Keratinocyte (primary cell): ENCODE measurements at regions not wholly inside any gene's neighbourhood (a gene's known extent, or its start where the extent isn't known, plus 50 kb on each side); places are given as distances from the start of the nearest gene placed in this dataset.

Source experiments
- DNase-seq: peaks from one replicate; pipeline ENCODE4 v3.0.0-alpha.2; 2011; ENCODE audit warnings: low read depth, missing footprints, low spot score
- FAIRE-seq: peaks from 2 replicates; lab custom pipeline; 2011; peaks lifted over from hg19 to GRCh38; lab: Jason Lieb, UNC
- H2AFZ ChIP-seq: 2 replicates; pipeline ENCODE4 v1.6.0; 2012; ENCODE audit warnings: low read length, control low read depth, inconsistent platforms; ENCODE audit not compliant: control insufficient read depth
- H3K27ac ChIP-seq: 2 replicates; pipeline ENCODE4 v1.5.1; 2011; ENCODE audit warnings: low read length; ENCODE audit not compliant: control insufficient read depth, insufficient read depth
- H3K27me3 ChIP-seq: 3 replicates; pipeline ENCODE4 v1.6.0; 2011; ENCODE audit warnings: low read length; ENCODE audit not compliant: control insufficient read depth, insufficient read depth; ENCODE audit errors: extremely low read depth
- H3K36me3 ChIP-seq, 2 experiments: 2 replicates in 1 of 2; 3 replicates in 1 of 2; pipeline ENCODE4 v1.5.1; 2011; ENCODE audit warnings: low read length in 2 of 2, mild to moderate bottlenecking in 1 of 2; ENCODE audit not compliant: control insufficient read depth in 2 of 2, insufficient read depth in 2 of 2; ENCODE audit errors: extremely low read depth in 1 of 2
- H3K4me1 ChIP-seq: 3 replicates; pipeline ENCODE4 v1.5.1; 2011; ENCODE audit warnings: low read length; ENCODE audit not compliant: control insufficient read depth, insufficient read depth; ENCODE audit errors: extremely low read depth
- H3K4me2 ChIP-seq: 3 replicates; pipeline ENCODE4 v1.6.0; 2011; ENCODE audit warnings: low read depth, low read length; ENCODE audit not compliant: control insufficient read depth, insufficient read depth; ENCODE audit errors: extremely low read depth
- H3K4me3 ChIP-seq, 3 experiments: fragments of 200-600 bp in 1 of 3; sonication (generic) in 1 of 3; 2 replicates in 2 of 3; 3 replicates in 1 of 3; pipeline ENCODE4 v1.5.1; 2011 to 2016; ENCODE audit warnings: low read length in 3 of 3, mild to moderate bottlenecking in 3 of 3, control low read depth in 2 of 3, inconsistent platforms in 1 of 3, low read depth in 1 of 3, mixed read lengths in 1 of 3, mixed run types in 1 of 3, moderate library complexity in 1 of 3; ENCODE audit not compliant: control insufficient read depth in 2 of 3, insufficient read depth in 2 of 3; ENCODE audit errors: extremely low read depth in 1 of 3
- H3K79me2 ChIP-seq: 2 replicates; pipeline ENCODE4 v1.6.0; 2012; ENCODE audit warnings: low read length; ENCODE audit not compliant: control insufficient read depth, insufficient read depth
- H3K9ac ChIP-seq: 3 replicates; pipeline ENCODE4 v1.6.0; 2011; ENCODE audit warnings: low read length; ENCODE audit not compliant: control insufficient read depth, insufficient read depth; ENCODE audit errors: extremely low read depth
- H3K9me1 ChIP-seq: 3 replicates; pipeline ENCODE4 v1.6.0; 2011; ENCODE audit warnings: low read length; ENCODE audit not compliant: control insufficient read depth, insufficient read depth; ENCODE audit errors: extremely low read depth
- H3K9me3 ChIP-seq: 2 replicates; pipeline ENCODE4 v1.5.1; 2012; ENCODE audit warnings: low read depth, low read length; ENCODE audit not compliant: control insufficient read depth
- H4K20me1 ChIP-seq: 3 replicates; pipeline ENCODE4 v1.6.0; 2011; ENCODE audit warnings: low read length; ENCODE audit not compliant: control insufficient read depth, insufficient read depth; ENCODE audit errors: extremely low read depth
- CTCF ChIP-seq, 3 experiments: IDR thresholded peaks in 1 of 3; conservative IDR thresholded peaks in 1 of 3; optimal IDR thresholded peaks in 1 of 3; 2 replicates in 2 of 3; 3 replicates in 1 of 3; pipeline versions ENCODE3 to v1.5.1; 2011; ENCODE audit warnings: low read length in 3 of 3, mild to moderate bottlenecking in 3 of 3, moderate library complexity in 2 of 3, control low read depth in 1 of 3, inconsistent platforms in 1 of 3; ENCODE audit not compliant: insufficient read depth in 2 of 3; ENCODE audit errors: extremely low read depth in 1 of 3
- EZH2 ChIP-seq: IDR thresholded peaks from one replicate; pipeline ENCODE4 v1.6.1; 2012; ENCODE audit warnings: inconsistent platforms, mild to moderate bottlenecking, low read length, moderate library complexity
- dilution Hi-C: fragments of 300-500 bp; cut with MboI; formaldehyde crosslinking; loops from one replicate; pipeline ENCODE4 v1.7.0; 2020; ENCODE audit warnings: low sequenced_read_pairs; ENCODE audit not compliant: extremely low pct_ligation_motif_present

GRCh38 chr19:29117926-29118325 lies 95.0 kb downstream of the UQCRFS1 start:
- Histone ChIP-seq H3K4me1 (no peaks in the 10 kb centered on the region), H3K27me3 (no peaks in the 10 kb centered on the region), H3K79me2 (no peaks in the 10 kb centered on the region), H3K9ac (no peak overlapping the region), H3K27ac (no peak overlapping the region), H3K4me2 (no peak overlapping the region), H4K20me1 (no peaks in the 10 kb centered on the region), H2AFZ (no peak overlapping the region), H3K9me3 (peaks cover 11% of the 10 kb centered on the region), H3K9me1 (no peaks in the 10 kb centered on the region), H3K4me3 (no peak overlapping the region), H3K36me3 (no peaks in the 10 kb centered on the region)
- dilution Hi-C loops = no loop called here
- no peak for FAIRE-seq
- DNase-seq = no peak
- no peak for TF ChIP-seq CTCF (optimal IDR thresholded peaks at IDR 0.05 in 1 of 3, IDR thresholded peaks at IDR 0.05 in 1 of 3, conservative IDR thresholded peaks at IDR 0.05 in 1 of 3; ENCODE audit: extremely low read depth in 1 of 3, insufficient read depth in 2 of 3, low read length in 3 of 3)
- TF ChIP-seq EZH2 = no peak

DNA sequence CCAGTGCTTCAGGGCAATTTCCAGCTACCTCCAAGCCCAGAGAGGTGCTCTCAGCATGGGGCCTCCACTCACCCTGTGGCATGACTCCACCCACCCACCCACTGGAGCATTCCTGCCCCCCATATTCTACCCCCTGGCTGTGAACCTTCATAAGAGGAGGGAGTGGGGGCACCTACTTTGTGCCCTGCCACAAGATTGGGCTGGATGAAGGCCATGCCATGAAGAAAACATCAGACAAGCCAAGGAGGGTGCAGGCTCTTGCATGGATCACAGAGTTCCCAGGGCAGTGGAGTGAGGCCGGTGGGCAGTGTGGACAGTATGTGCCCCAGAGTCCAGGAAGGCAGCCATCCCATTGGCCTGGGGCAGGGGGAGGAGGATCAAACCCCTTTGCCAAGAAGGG lies 97.8 kb downstream of the UQCRFS1 start:
- DNase-seq (no peak), FAIRE-seq (no peak)
- Histone ChIP-seq H3K27ac (no peak overlapping the region), H3K27me3 (no peaks in the 10 kb centered on the region), H3K36me3 (no peaks in the 10 kb centered on the region), H3K9me1 (no peaks in the 10 kb centered on the region), H3K4me1 (no peaks in the 10 kb centered on the region), H3K9me3 (peaks cover 5% of the 10 kb centered on the region), H3K79me2 (no peaks in the 10 kb centered on the region), H3K4me2 (no peak overlapping the region), H3K9ac (no peak overlapping the region), H4K20me1 (no peaks in the 10 kb centered on the region), H3K4me3 (no peak overlapping the region), H2AFZ (no peak overlapping the region)
- dilution Hi-C loops = no loop called here
- TF ChIP-seq CTCF (optimal IDR thresholded peaks at IDR 0.05 in 1 of 3, IDR thresholded peaks at IDR 0.05 in 1 of 3, conservative IDR thresholded peaks at IDR 0.05 in 1 of 3; ENCODE audit: extremely low read depth in 1 of 3, insufficient read depth in 2 of 3, low read length in 3 of 3) (no peak), EZH2 (no peak)
